Activated naive CD4-positive, alpha-beta T cell treated with anti-CD3 and anti-CD28 coated beads, Interleukin-2, amount 10 ng/mL, durations not matched to agents 7 days and 5 days (primary cell): ENCODE measurements at regions not wholly inside any gene's neighbourhood (a gene's known extent, or its start where the extent isn't known, plus 50 kb on each side); places are given as distances from the start of the nearest gene placed in this dataset.
A peak's percentile ranks its signal among the peaks of the same experiment; 100 is the strongest.
"Not testable (repeated sequence)": the region's sequence is repeated elsewhere in the genome, so short reads cannot be mapped to it uniquely, and the experiment has no call there.

Source experiments
- CTCF ChIA-PET: fragments of 350-600 bp; sonication (Branson Sonifier 250); formaldehyde crosslinking; loops from one replicate; lab custom pipeline; 2021; ENCODE audit warnings: antibody characterized with exemption; lab: Charles Lee
- DNase-seq: peaks from one replicate; pipeline ENCODE4 v3.0.0-alpha.2; 2020
- H3K27ac Mint-ChIP-seq: one replicate; pipeline ENCODE4 v1.8.0; 2021; ENCODE audit warnings: mild to moderate bottlenecking, moderate library complexity, mixed read lengths
- H3K27me3 Mint-ChIP-seq: one replicate; pipeline ENCODE4 v1.8.0; 2021; ENCODE audit warnings: mild to moderate bottlenecking, mixed read lengths
- H3K36me3 Mint-ChIP-seq: one replicate; pipeline ENCODE4 v1.8.0; 2021; ENCODE audit warnings: mixed read lengths
- H3K4me1 Mint-ChIP-seq: one replicate; pipeline ENCODE4 v1.8.0; 2021; ENCODE audit warnings: mixed read lengths
- H3K4me3 Mint-ChIP-seq: one replicate; pipeline ENCODE4 v1.8.0; 2021; ENCODE audit warnings: mild to moderate bottlenecking, moderate library complexity, mixed read lengths
- H3K9me3 Mint-ChIP-seq: one replicate; pipeline ENCODE4 v1.8.0; 2021; ENCODE audit warnings: mixed read lengths

GRCh38 chr14:35174342-35174741 lies 52.0 kb downstream of the PRORP start:
- H3K4me1 Mint-ChIP-seq, result no peaks in the 10 kb centered on the region
- no peak overlapping the region for H3K4me3 Mint-ChIP-seq
- no peaks in the 10 kb centered on the region for H3K9me3 Mint-ChIP-seq
- CTCF ChIA-PET, result no interaction called here
- DNase-seq, result no peak
- H3K27ac Mint-ChIP-seq, result no peak overlapping the region
- H3K27me3 Mint-ChIP-seq, result no peaks in the 10 kb centered on the region
- peaks cover 39% of the 10 kb centered on the region for H3K36me3 Mint-ChIP-seq

GRCh38 chr14:35180179-35180578 lies 57.8 kb downstream of the PRORP start:
- Mint-ChIP-seq H3K36me3 (peaks cover 29% of the 10 kb centered on the region), H3K9me3 (no peaks in the 10 kb centered on the region), H3K4me3 (no peak overlapping the region), H3K27ac (no peak overlapping the region), H3K4me1 (no peaks in the 10 kb centered on the region), H3K27me3 (no peaks in the 10 kb centered on the region)
- CTCF ChIA-PET, result interaction anchor here (1.3 kb wide), 1 partner anchor 20 kb away, joined by 3 read pairs; no protein-coding TSS in a partner anchor
- no peak for DNase-seq

- H3K9me3 Mint-ChIP-seq, H3K4me3 Mint-ChIP-seq, H3K27me3 Mint-ChIP-seq, DNase-seq, H3K4me1 Mint-ChIP-seq, H3K27ac Mint-ChIP-seq, CTCF ChIA-PET: not testable (repeated sequence)
- H3K36me3 Mint-ChIP-seq, result peaks cover 26% of the 10 kb centered on the region
These were observed 62.5 kb downstream of the PRORP start for GRCh38 chr14:35184891-35185290.

- no peaks in the 10 kb centered on the region for H3K4me1 Mint-ChIP-seq
- CTCF ChIA-PET, result no interaction called here
- H3K27ac Mint-ChIP-seq, result no peak overlapping the region
- no peaks in the 10 kb centered on the region for H3K27me3 Mint-ChIP-seq
- peaks cover 5% of the 10 kb centered on the region for H3K9me3 Mint-ChIP-seq
- peaks cover 45% of the 10 kb centered on the region for H3K36me3 Mint-ChIP-seq
- DNase-seq, result no peak
- no peak overlapping the region for H3K4me3 Mint-ChIP-seq
These were observed 67.1 kb downstream of the PRORP start for GRCh38 chr14:35189422-35189821.

- Mint-ChIP-seq H3K27ac (no peak overlapping the region), H3K36me3 (peaks cover 26% of the 10 kb centered on the region), H3K9me3 (peaks cover 5% of the 10 kb centered on the region), H3K4me1 (peaks cover 9% of the 10 kb centered on the region), H3K27me3 (no peaks in the 10 kb centered on the region), H3K4me3 (no peak overlapping the region)
- DNase-seq, result no peak
- CTCF ChIA-PET, result no interaction called here
These were observed 70.8 kb downstream of the PRORP start for GRCh38 chr14:35193161-35193560.

DNA sequence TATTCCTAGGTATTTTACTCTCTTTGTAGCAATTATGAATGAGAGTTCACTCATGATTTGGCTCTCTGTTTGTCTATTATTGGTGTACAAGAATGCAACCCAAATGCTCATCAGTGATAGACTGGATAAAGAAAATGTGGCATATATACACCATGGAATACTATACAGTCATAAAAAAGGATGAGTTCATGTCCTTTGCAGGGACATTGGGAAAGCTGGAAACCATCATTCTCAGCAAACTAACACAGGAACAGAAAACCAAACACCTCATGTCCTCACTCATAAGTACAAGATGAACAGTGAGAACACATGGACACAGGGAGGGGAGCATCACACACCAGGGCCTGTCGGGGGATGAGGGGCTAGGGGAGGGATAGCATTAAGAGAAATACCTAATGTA lies 71.8 kb downstream of the PRORP start:
- H3K4me1 Mint-ChIP-seq, H3K4me3 Mint-ChIP-seq, CTCF ChIA-PET, H3K27me3 Mint-ChIP-seq, DNase-seq, H3K9me3 Mint-ChIP-seq: not testable (repeated sequence)
- Mint-ChIP-seq H3K36me3 (peaks cover 26% of the 10 kb centered on the region), H3K27ac (peak overlapping the region; percentile 50)

GRCh38 chr14:35196571-35196970 lies 74.2 kb downstream of the PRORP start:
- peaks cover 21% of the 10 kb centered on the region for H3K36me3 Mint-ChIP-seq
- H3K27ac Mint-ChIP-seq, result no peak overlapping the region
- H3K27me3 Mint-ChIP-seq, result no peaks in the 10 kb centered on the region
- H3K9me3 Mint-ChIP-seq, result peaks cover 5% of the 10 kb centered on the region
- peaks cover 18% of the 10 kb centered on the region for H3K4me1 Mint-ChIP-seq
- CTCF ChIA-PET, result interaction anchor here (1.1 kb wide), 1 partner anchor 18 kb away, joined by 3 read pairs; no protein-coding TSS in a partner anchor
- no peak for DNase-seq
- no peak overlapping the region for H3K4me3 Mint-ChIP-seq

DNA sequence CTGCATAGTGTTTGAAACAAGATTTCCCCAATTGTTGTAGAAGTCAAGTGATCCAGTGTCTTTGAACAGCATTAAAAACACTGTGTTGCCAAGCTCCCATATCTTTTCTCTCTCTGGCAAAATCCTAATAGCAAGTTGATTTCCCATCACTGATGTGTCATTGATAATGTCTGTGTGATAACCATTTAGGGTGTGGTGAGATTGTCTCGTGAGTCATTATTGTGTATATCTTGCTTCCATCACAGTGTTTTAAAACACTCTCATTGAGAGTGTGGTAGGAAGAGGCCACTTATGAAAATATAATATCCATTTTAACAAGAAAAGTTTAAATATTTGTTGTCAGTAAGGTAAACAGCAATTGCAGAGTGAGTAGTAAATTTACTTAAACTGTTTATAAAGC lies 74.7 kb downstream of the PRORP start:
- peaks cover 5% of the 10 kb centered on the region for H3K9me3 Mint-ChIP-seq
- H3K4me3 Mint-ChIP-seq, result no peak overlapping the region
- peaks cover 19% of the 10 kb centered on the region for H3K4me1 Mint-ChIP-seq
- no peak for DNase-seq
- H3K36me3 Mint-ChIP-seq, result peaks cover 17% of the 10 kb centered on the region
- CTCF ChIA-PET, result interaction anchor here (1.1 kb wide), 1 partner anchor 18 kb away, joined by 3 read pairs; no protein-coding TSS in a partner anchor
- no peak overlapping the region for H3K27ac Mint-ChIP-seq
- H3K27me3 Mint-ChIP-seq, result no peaks in the 10 kb centered on the region

- H3K4me1 Mint-ChIP-seq, result peaks cover 43% of the 10 kb centered on the region
- H3K36me3 Mint-ChIP-seq, result peaks cover 4% of the 10 kb centered on the region
- no peaks in the 10 kb centered on the region for H3K9me3 Mint-ChIP-seq
- peak overlapping the region; percentile 61 for H3K27ac Mint-ChIP-seq
- H3K27me3 Mint-ChIP-seq, result no peaks in the 10 kb centered on the region
- no peak overlapping the region for H3K4me3 Mint-ChIP-seq
- CTCF ChIA-PET, result interaction anchor here (1.3 kb wide), 1 partner anchor 14 kb away, joined by 3 read pairs; no protein-coding TSS in a partner anchor
- DNase-seq, result no peak
These were observed 78.7 kb downstream of the PRORP start for GRCh38 chr14:35201066-35201465.

GRCh38 chr14:35202195-35202594 lies 79.8 kb downstream of the PRORP start:
- peaks cover 34% of the 10 kb centered on the region for H3K4me1 Mint-ChIP-seq
- peaks cover 4% of the 10 kb centered on the region for H3K36me3 Mint-ChIP-seq
- no peak for DNase-seq
- CTCF ChIA-PET, result interaction anchor here (1.0 to 1.1 kb wide), 3 partner anchors 13 to 220 kb away, joined by 3 read pairs; no protein-coding TSS in a partner anchor
- no peaks in the 10 kb centered on the region for H3K27me3 Mint-ChIP-seq
- no peak overlapping the region for H3K4me3 Mint-ChIP-seq
- no peaks in the 10 kb centered on the region for H3K9me3 Mint-ChIP-seq
- no peak overlapping the region for H3K27ac Mint-ChIP-seq

DNA sequence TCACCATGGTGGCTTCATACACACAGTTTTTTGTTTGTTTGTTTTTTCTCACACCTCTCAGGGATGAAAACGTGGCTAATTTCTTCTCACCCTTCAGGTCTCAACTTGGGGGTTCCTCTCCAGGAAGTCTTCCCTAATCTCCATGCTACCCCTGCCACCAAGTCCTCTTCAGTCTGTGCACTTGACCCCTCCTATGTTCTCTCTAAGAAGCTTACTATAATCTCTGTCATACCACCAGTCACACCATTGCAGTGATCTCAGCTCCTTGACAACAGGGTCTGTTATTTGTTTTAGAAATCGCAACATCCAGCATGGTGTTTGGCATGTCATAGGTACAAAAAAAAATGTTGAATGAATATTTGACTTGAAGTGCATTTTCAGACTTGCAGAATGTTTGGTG lies 83.4 kb downstream of the PRORP start:
- CTCF ChIA-PET, result interaction anchor here (1.0 kb wide), 1 partner anchor 168 kb away, joined by 3 read pairs; no protein-coding TSS in a partner anchor
- Mint-ChIP-seq H3K27ac (no peak overlapping the region), H3K4me3 (no peak overlapping the region), H3K4me1 (peaks cover 37% of the 10 kb centered on the region), H3K36me3 (peaks cover 6% of the 10 kb centered on the region), H3K9me3 (no peaks in the 10 kb centered on the region), H3K27me3 (no peaks in the 10 kb centered on the region)
- no peak for DNase-seq

- Mint-ChIP-seq H3K9me3 (no peaks in the 10 kb centered on the region), H3K36me3 (peaks cover 11% of the 10 kb centered on the region), H3K27me3 (no peaks in the 10 kb centered on the region), H3K27ac (no peak overlapping the region), H3K4me3 (no peak overlapping the region), H3K4me1 (peaks cover 27% of the 10 kb centered on the region)
- no peak for DNase-seq
- CTCF ChIA-PET, result no interaction called here
These were observed 81.1 kb upstream of the PSMA6 start for GRCh38 chr14:35211067-35211466.

DNA sequence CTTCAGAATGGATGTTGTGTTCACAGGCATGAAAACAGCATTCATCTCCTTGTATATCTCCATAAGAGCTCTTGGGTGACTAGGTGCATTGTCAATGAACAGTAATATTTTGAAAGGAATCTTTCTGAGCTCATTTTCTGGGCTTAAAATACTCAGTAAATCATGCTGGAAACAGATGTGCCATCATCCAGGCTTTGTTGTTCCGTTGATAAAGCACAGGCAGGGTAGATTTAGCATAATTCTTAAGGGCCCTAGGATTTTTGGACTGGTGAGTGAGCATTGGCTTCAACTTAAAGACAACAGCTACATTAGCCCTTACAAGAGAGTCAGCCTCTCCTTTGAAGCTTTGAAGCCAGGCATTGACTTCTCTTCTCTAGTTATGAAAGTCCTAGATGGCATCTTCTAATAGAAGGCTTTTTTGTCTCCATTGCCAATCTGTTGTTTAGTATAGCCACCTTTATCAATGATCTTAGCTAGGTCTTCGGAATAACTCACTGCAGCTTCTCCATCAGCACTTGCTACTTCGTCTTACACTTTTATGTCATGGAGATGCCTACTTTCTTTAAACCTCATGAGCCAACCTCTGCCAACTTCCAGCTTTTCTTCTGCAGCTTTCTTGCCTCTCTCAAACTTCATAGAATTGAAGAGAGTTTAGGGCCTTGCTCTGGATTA lies 79.6 kb upstream of the PSMA6 start:
- H3K27me3 Mint-ChIP-seq, result no peaks in the 10 kb centered on the region

DNA sequence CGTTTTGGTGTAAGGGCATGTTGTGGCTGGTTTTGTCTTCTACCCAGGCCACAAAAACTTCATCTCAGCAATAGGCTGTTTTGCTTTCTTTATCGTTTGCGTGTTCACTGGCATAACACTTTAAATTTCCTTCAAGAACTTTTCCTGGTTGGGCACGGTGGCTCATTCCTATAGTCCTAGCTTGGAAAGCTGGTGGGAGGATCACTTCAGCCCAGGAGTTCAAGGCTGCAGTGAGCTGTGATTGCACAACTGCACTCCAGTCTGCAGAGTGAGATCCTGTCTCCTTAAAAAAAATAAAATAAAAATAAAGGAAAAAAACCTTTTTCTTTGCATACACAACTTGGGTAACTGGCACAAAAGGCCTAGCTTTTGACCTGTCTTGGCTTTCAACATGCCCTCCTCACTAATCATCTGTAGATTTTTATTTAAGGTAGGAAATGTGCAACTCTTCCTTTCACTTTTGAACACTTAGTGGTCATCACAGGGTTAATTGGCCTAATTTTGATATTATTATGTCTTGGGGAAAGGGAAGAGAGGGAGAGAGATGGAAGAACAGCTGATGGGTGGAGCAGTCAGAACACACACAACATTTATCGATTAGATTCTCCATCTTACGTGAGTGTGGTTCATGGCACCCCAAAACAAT lies 78.9 kb upstream of the PSMA6 start:
- no peak overlapping the region for H3K27ac Mint-ChIP-seq
- peaks cover 12% of the 10 kb centered on the region for H3K36me3 Mint-ChIP-seq
- no peaks in the 10 kb centered on the region for H3K9me3 Mint-ChIP-seq
- H3K4me1 Mint-ChIP-seq, result peaks cover 27% of the 10 kb centered on the region
- H3K4me3 Mint-ChIP-seq, result no peak overlapping the region
- H3K27me3 Mint-ChIP-seq, result no peaks in the 10 kb centered on the region
- no peak for DNase-seq
- CTCF ChIA-PET, result interaction anchor here (0.7 to 1.7 kb wide), 4 partner anchors 89 to 476 kb away, joined by 3 to 5 read pairs (median 4); partner anchors contain the start of gene NFKBIA

More for the DNA sequence above, 79.6 kb upstream of the PSMA6 start:
- Mint-ChIP-seq H3K4me1 (peaks cover 27% of the 10 kb centered on the region), H3K36me3 (peaks cover 11% of the 10 kb centered on the region), H3K4me3 (no peak overlapping the region), H3K27ac (no peak overlapping the region), H3K9me3 (no peaks in the 10 kb centered on the region)
- CTCF ChIA-PET, result interaction anchor here (0.7 to 1.7 kb wide), 4 partner anchors 89 to 476 kb away, joined by 3 to 5 read pairs (median 4); partner anchors contain the start of gene NFKBIA
- DNase-seq, result no peak
